ENCODE measurements at regions not wholly inside any gene's neighbourhood (a gene's known extent, or its start where the extent isn't known, plus 50 kb on each side); places are given as distances from the start of the nearest gene placed in this dataset.

DNA sequence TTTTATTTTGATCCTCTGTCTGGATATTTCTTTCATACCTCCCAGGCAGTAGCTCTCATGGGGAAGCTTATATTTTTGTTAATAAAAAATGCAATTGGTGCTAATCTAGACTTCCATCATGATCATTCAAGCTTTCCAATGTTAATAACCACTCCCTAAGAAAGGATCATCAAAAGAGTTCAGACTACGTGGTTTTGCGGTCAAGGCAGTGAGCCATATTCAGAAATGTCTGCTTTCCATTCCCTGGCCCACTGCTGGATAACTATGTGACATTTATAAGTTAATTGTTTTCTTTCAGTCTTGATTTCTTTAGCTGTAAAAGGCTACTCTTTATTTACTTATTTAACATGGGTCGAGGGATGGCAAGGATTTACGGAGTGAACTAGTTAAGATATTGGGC, 414.6 kb downstream of the LMO4 start:
- TF ChIP-seq, protein P1, sequence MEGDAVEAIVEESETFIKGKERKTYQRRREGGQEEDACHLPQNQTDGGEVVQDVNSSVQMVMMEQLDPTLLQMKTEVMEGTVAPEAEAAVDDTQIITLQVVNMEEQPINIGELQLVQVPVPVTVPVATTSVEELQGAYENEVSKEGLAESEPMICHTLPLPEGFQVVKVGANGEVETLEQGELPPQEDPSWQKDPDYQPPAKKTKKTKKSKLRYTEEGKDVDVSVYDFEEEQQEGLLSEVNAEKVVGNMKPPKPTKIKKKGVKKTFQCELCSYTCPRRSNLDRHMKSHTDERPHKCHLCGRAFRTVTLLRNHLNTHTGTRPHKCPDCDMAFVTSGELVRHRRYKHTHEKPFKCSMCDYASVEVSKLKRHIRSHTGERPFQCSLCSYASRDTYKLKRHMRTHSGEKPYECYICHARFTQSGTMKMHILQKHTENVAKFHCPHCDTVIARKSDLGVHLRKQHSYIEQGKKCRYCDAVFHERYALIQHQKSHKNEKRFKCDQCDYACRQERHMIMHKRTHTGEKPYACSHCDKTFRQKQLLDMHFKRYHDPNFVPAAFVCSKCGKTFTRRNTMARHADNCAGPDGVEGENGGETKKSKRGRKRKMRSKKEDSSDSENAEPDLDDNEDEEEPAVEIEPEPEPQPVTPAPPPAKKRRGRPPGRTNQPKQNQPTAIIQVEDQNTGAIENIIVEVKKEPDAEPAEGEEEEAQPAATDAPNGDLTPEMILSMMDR (conservative IDR thresholded peaks at IDR 0.05 in 1 of 2, IDR thresholded peaks at IDR 0.05 in 1 of 2; ENCODE audit: low read depth in 1 of 2, low read length in 2 of 2): no peak
- no peak for TF ChIP-seq EZH2 (IDR thresholded peaks at IDR 0.05; ENCODE audit: low read length, missing control alignments)

Data from fibroblast of lung (primary cell).